Ishikawa (cell line): ENCODE measurements at regions not wholly inside any gene's neighbourhood (a gene's known extent, or its start where the extent isn't known, plus 50 kb on each side); places are given as distances from the start of the nearest gene placed in this dataset.

Source experiments
- FOXM1 ChIP-seq: IDR thresholded peaks from 2 replicates; pipeline ENCODE4 v1.6.1; 2012; ENCODE audit warnings: low read depth, borderline replicate concordance
- RAD21 ChIP-seq: IDR thresholded peaks from 2 replicates; pipeline ENCODE4 v1.6.1; 2012; ENCODE audit warnings: low read depth
- REST ChIP-seq: IDR thresholded peaks from 2 replicates; pipeline ENCODE4 v1.6.1; 2012; ENCODE audit warnings: low read depth, mild to moderate bottlenecking
- TAF1 ChIP-seq: IDR thresholded peaks from 2 replicates; pipeline ENCODE4 v1.6.1; 2012; ENCODE audit warnings: low read depth, mild to moderate bottlenecking
- ZBTB7A ChIP-seq: IDR thresholded peaks from 2 replicates; pipeline ENCODE4 v1.6.1; 2012; ENCODE audit warnings: low read depth

DNA sequence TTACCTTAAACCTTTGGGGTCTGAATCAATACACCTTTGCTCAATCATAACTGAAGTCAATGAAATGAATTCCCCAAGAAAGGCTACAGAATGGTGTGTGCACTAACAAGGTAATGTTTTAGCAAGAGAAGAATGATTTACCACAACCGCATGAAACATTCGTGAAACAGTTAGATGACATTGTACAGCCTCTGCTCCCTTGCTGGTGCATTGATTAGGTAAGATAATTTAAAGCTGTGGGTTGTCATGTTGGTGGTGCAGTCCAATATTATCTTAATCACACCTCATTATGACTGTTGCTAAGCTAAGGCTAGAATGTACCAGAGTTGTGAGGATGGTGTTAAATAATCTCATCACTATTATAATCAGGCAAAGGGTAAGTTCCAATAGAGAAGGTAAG lies 1673.2 kb upstream of the PRR20A start:
- TF ChIP-seq FOXM1: no peak
- TF ChIP-seq TAF1: no peak
- no peak for TF ChIP-seq RAD21
- TF ChIP-seq ZBTB7A: no peak
- no peak for TF ChIP-seq REST
